ENCODE measurements at regions not wholly inside any gene's neighbourhood (a gene's known extent, or its start where the extent isn't known, plus 50 kb on each side); places are given as distances from the start of the nearest gene placed in this dataset.

DNA sequence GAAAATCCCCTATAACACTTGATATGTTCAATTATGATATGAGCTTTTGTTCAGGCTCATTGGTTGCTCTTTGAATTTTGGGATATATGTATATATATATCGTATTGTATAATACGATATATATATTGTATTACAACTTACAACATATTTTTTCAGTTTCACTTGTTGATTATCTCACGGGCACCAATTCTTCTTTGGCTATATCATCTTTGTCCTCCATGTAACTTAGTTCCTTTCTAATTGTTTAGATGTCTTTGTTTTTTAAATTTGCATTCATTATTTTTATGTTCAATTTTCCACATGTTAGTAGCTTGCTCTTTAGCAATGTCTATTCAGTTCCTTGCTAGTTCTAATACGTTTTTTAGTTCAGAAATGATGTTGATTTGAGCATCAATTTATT, 150.0 kb downstream of the BACH1 start:
- DNase-seq (ENCODE audit: low read depth in 1 of 2, low spot score in 2 of 2) = no peak
- no peak overlapping the region for H2BK120ac ChIP-seq (replicated peaks; ENCODE audit: low read depth, low read length)
- H3K14ac ChIP-seq (ENCODE audit: insufficient read length) = no peak overlapping the region
- TF ChIP-seq CBX8 (IDR thresholded peaks at IDR 0.05; ENCODE audit: borderline replicate concordance, low read depth, low read length) (no peak), SIX5 (IDR thresholded peaks at IDR 0.05; ENCODE audit: low read depth, low read length) (no peak), CBX5 (IDR thresholded peaks at IDR 0.05; ENCODE audit: low read depth, low read length) (no peak), RAD21 (IDR thresholded peaks at IDR 0.05 in 1 of 2, conservative IDR thresholded peaks at IDR 0.05 in 1 of 2; ENCODE audit: low read depth in 2 of 2, low read length in 2 of 2) (no peak), SIN3A (conservative IDR thresholded peaks at IDR 0.05 in 1 of 2, IDR thresholded peaks at IDR 0.05 in 1 of 2; ENCODE audit: low read depth in 1 of 2, low read length in 2 of 2) (no peak), TAF7 (optimal IDR thresholded peaks at IDR 0.05; ENCODE audit: borderline replicate concordance, low read depth, low read length) (no peak), MAFK (IDR thresholded peaks at IDR 0.05; ENCODE audit: low read depth, low read length) (no peak), CTCF (IDR thresholded peaks at IDR 0.05; ENCODE audit: control extremely low read depth in 1 of 3, insufficient read depth in 1 of 3, low read depth in 1 of 3, low read length in 3 of 3) (no peak), BACH1 (IDR thresholded peaks at IDR 0.05; ENCODE audit: low read length) (no peak), SIRT6 (IDR thresholded peaks at IDR 0.05; ENCODE audit: low read length) (no peak)
- H2AK5ac ChIP-seq (ENCODE audit: low read depth, low read length) = no peak overlapping the region
- H2BK15ac ChIP-seq (ENCODE audit: low read length) = no peak overlapping the region
- no peak overlapping the region for H3K56ac ChIP-seq (replicated peaks; ENCODE audit: insufficient read length, low read depth, low read length)
- H3K9me3 ChIP-seq (ENCODE audit: insufficient read depth in 2 of 2, low read depth in 1 of 2, low read length in 1 of 2) = no peaks in the 10 kb centered on the region; a peak in 2 of 4 replicates
- ChIA-PET CTCF (ENCODE audit: partially characterized antibody) (interaction anchor here (1.1 to 2.3 kb wide), 2 partner anchors 17 to 101 kb away, joined by 3 to 5 read pairs; no protein-coding TSS in a partner anchor), POLR2A (ENCODE audit: partially characterized antibody) (interaction anchor here (0.6 kb wide), 1 partner anchor 12 kb away, joined by 3 read pairs; no protein-coding TSS in a partner anchor)
- H2AFZ ChIP-seq (ENCODE audit: low read length) = no peak overlapping the region
- H3K36me3 ChIP-seq (ENCODE audit: control insufficient read depth in 2 of 4, insufficient read depth in 4 of 4, low read length in 3 of 4) = no peaks in the 10 kb centered on the region
- no peaks in the 10 kb centered on the region for H3K4me1 ChIP-seq (replicated peaks in 1 of 4; ENCODE audit: control insufficient read depth in 3 of 4, insufficient read depth in 4 of 4, low read length in 3 of 4)
- H3K4me3 ChIP-seq (ENCODE audit: extremely low read depth in 1 of 4, insufficient read depth in 2 of 4, low read depth in 3 of 4, low read length in 4 of 4) = no peak overlapping the region
- no peak overlapping the region for H3K9ac ChIP-seq (replicated peaks in 1 of 4; ENCODE audit: extremely low read depth in 1 of 4, low read depth in 3 of 4, low read length in 3 of 4)
- H2BK20ac ChIP-seq (ENCODE audit: low read length) = no peak overlapping the region
- H2BK5ac ChIP-seq (ENCODE audit: low read depth, low read length) = no peak overlapping the region
- H3K23me2 ChIP-seq (ENCODE audit: low read depth, low read length) = no peaks in the 10 kb centered on the region
- H4K8ac ChIP-seq (ENCODE audit: extremely low read depth, insufficient read depth, low read length) = no peak overlapping the region
- WGBS, 2 experiments (ENCODE audit: extremely low coverage in 1 of 2, insufficient coverage in 1 of 2, insufficient read length in 1 of 2, insufficient replicate concordance in 2 of 2, low coverage in 1 of 2, low lambda C conversion rate in 2 of 2, missing lambda C conversion rate in 1 of 2) = 90% methylated on average over 4 of the region's 4 CpGs; no CpG with 5 or more reads in 1 of the 2 experiments
- H4K5ac ChIP-seq (ENCODE audit: insufficient read length, low read depth, low read length) = no peak overlapping the region
- no peak overlapping the region for H3K4me2 ChIP-seq (ENCODE audit: insufficient read depth in 1 of 2, low read depth in 2 of 2, low read length in 2 of 2)
- no peak overlapping the region for H2BK12ac ChIP-seq (ENCODE audit: low read depth, low read length)
- no peaks in the 10 kb centered on the region for H3K79me2 ChIP-seq (ENCODE audit: control insufficient read depth in 1 of 2, insufficient read depth in 2 of 2, low read length in 2 of 2)
- H3K18ac ChIP-seq (ENCODE audit: extremely low read depth, low read length) = no peak overlapping the region
- H4K20me1 ChIP-seq (replicated peaks in 1 of 2; ENCODE audit: control insufficient read depth in 1 of 2, insufficient read depth in 2 of 2, low read length in 2 of 2) = no peaks in the 10 kb centered on the region
- H3K27ac ChIP-seq (ENCODE audit: low read depth, low read length) = no peak overlapping the region
- H3K79me1 ChIP-seq (ENCODE audit: low read depth, low read length) = no peaks in the 10 kb centered on the region
- H4K91ac ChIP-seq (replicated peaks; ENCODE audit: insufficient read length, low read length) = no peak overlapping the region
- FAIRE-seq = no peak
- H3K27me3 ChIP-seq (replicated peaks in 1 of 4; ENCODE audit: control insufficient read depth in 3 of 4, extremely low read depth in 1 of 4, insufficient read depth in 3 of 4, low read length in 3 of 4) = no peaks in the 10 kb centered on the region
- H3K23ac ChIP-seq (ENCODE audit: insufficient read length) = no peak overlapping the region
- H3K4ac ChIP-seq (replicated peaks; ENCODE audit: insufficient read length, low read depth, low read length) = no peak overlapping the region

Measured in H1 (cell line).